ENCODE measurements at regions not wholly inside any gene's neighbourhood (a gene's known extent, or its start where the extent isn't known, plus 50 kb on each side); places are given as distances from the start of the nearest gene placed in this dataset.

- H3K56ac ChIP-seq (replicated peaks; ENCODE audit: insufficient read length, low read depth, low read length): peak overlapping the region; percentile 70
- no peaks in the 10 kb centered on the region for H3K9me3 ChIP-seq (ENCODE audit: insufficient read depth in 2 of 2, low read depth in 1 of 2, low read length in 1 of 2)
- FAIRE-seq: peak; percentile 52
- H3K4me1 ChIP-seq (replicated peaks in 1 of 4; ENCODE audit: control insufficient read depth in 3 of 4, insufficient read depth in 4 of 4, low read length in 3 of 4): peaks cover 0 to 11% (median 4%) of the 10 kb centered on the region in 4 experiments; a peak in 4 of 7 replicates
- H3K27me3 ChIP-seq (replicated peaks in 1 of 4; ENCODE audit: control insufficient read depth in 3 of 4, extremely low read depth in 1 of 4, insufficient read depth in 3 of 4, low read length in 3 of 4): no peaks in the 10 kb centered on the region
- peak overlapping the region; percentile 96 for H3K14ac ChIP-seq (ENCODE audit: insufficient read length)
- H3K36me3 ChIP-seq (ENCODE audit: control insufficient read depth in 2 of 4, insufficient read depth in 4 of 4, low read length in 3 of 4): no peaks in the 10 kb centered on the region
- no peak overlapping the region; the same call in 1 of the 2 replicates for H2AFZ ChIP-seq (ENCODE audit: low read length)
- peak overlapping the region; percentile 90 for H3K27ac ChIP-seq (ENCODE audit: low read depth, low read length)
- H3K4me3 ChIP-seq (ENCODE audit: extremely low read depth in 1 of 4, insufficient read depth in 2 of 4, low read depth in 3 of 4, low read length in 4 of 4): peak overlapping the region; percentile 63 to 75 (median 72)
- no peaks in the 10 kb centered on the region for H3K79me1 ChIP-seq (ENCODE audit: low read depth, low read length)
- no peaks in the 10 kb centered on the region for H4K20me1 ChIP-seq (replicated peaks in 1 of 2; ENCODE audit: control insufficient read depth in 1 of 2, insufficient read depth in 2 of 2, low read length in 2 of 2)
- H2BK12ac ChIP-seq (ENCODE audit: low read depth, low read length): peak overlapping the region; percentile 32; the same call in 1 of the 2 replicates
- TF ChIP-seq SIX5 (IDR thresholded peaks at IDR 0.05; ENCODE audit: low read depth, low read length): no peak
- peak; percentile 53; the same call in 1 of the 2 replicates for TF ChIP-seq PHF8 (conservative IDR thresholded peaks at IDR 0.05; ENCODE audit: low read depth, low read length)
- TF ChIP-seq SIN3A (conservative IDR thresholded peaks at IDR 0.05 in 1 of 2, IDR thresholded peaks at IDR 0.05 in 1 of 2; ENCODE audit: low read depth in 1 of 2, low read length in 2 of 2): peak in 1 of 2 experiments; percentile 42; a peak in 1 of 4 replicates
- TF ChIP-seq SUZ12 (IDR thresholded peaks at IDR 0.05; ENCODE audit: low read length): no peak
- 0 out of 2 replicates have a peak, but pooled peaks have one; percentile 23 for TF ChIP-seq TBP (IDR thresholded peaks at IDR 0.05; ENCODE audit: low read depth, low read length)
- ChIA-PET CTCF (ENCODE audit: partially characterized antibody) (interaction anchor here (1.2 to 3.7 kb wide), 3 partner anchors 19 to 523 kb away, joined by 3 to 12 read pairs (median 4); no protein-coding TSS in a partner anchor), POLR2A (ENCODE audit: partially characterized antibody) (interaction anchor here (1.0 to 1.7 kb wide), 3 partner anchors 11 to 143 kb away, joined by 3 to 8 read pairs (median 4); no protein-coding TSS in a partner anchor)
- 21% methylated on average over 13 of the region's 13 CpGs; no CpG with 5 or more reads in 1 of the 2 experiments for WGBS, 2 experiments (ENCODE audit: extremely low coverage in 1 of 2, insufficient coverage in 1 of 2, insufficient read length in 1 of 2, insufficient replicate concordance in 2 of 2, low coverage in 1 of 2, low lambda C conversion rate in 2 of 2, missing lambda C conversion rate in 1 of 2)
- peaks cover 0 to 2% of the 10 kb centered on the region in 2 experiments; a peak in 1 of 4 replicates for H3K79me2 ChIP-seq (ENCODE audit: control insufficient read depth in 1 of 2, insufficient read depth in 2 of 2, low read length in 2 of 2)
- H2BK20ac ChIP-seq (ENCODE audit: low read length): peak overlapping the region; percentile 15; the same call in 1 of the 2 replicates
- no peak overlapping the region for H3K23ac ChIP-seq (ENCODE audit: insufficient read length)
- DNase-seq (ENCODE audit: low read depth in 1 of 2, low spot score in 2 of 2): no peak
- peak overlapping the region; percentile 80 for H4K91ac ChIP-seq (replicated peaks; ENCODE audit: insufficient read length, low read length)
- H3K4me2 ChIP-seq (ENCODE audit: insufficient read depth in 1 of 2, low read depth in 2 of 2, low read length in 2 of 2): peak overlapping the region; percentile 77 to 94
- peak overlapping the region; percentile 87 for H4K5ac ChIP-seq (ENCODE audit: insufficient read length, low read depth, low read length)
- H4K8ac ChIP-seq (ENCODE audit: extremely low read depth, insufficient read depth, low read length): peak overlapping the region; percentile 95
- no peak overlapping the region for H3K4ac ChIP-seq (replicated peaks; ENCODE audit: insufficient read length, low read depth, low read length)
- no peak overlapping the region; the same call in 1 of the 2 replicates for H2AK5ac ChIP-seq (ENCODE audit: low read depth, low read length)
- H2BK5ac ChIP-seq (ENCODE audit: low read depth, low read length): peak overlapping the region; percentile 79; the same call in 1 of the 2 replicates
- no peak overlapping the region; the same call in 1 of the 2 replicates for H2BK15ac ChIP-seq (ENCODE audit: low read length)
- peak overlapping the region; percentile 73 for H3K18ac ChIP-seq (ENCODE audit: extremely low read depth, low read length)
- H2BK120ac ChIP-seq (replicated peaks; ENCODE audit: low read depth, low read length): peak overlapping the region; percentile 71
- peaks cover 8% of the 10 kb centered on the region for H3K23me2 ChIP-seq (ENCODE audit: low read depth, low read length)
- peak overlapping the region; percentile 73 to 91 (median 88) for H3K9ac ChIP-seq (replicated peaks in 1 of 4; ENCODE audit: extremely low read depth in 1 of 4, low read depth in 3 of 4, low read length in 3 of 4)
Observed at GRCh38 chr2:58429014-58429875, 188.1 kb upstream of the FANCL start.
